ENCODE measurements at regions not wholly inside any gene's neighbourhood (a gene's known extent, or its start where the extent isn't known, plus 50 kb on each side); places are given as distances from the start of the nearest gene placed in this dataset.

DNA sequence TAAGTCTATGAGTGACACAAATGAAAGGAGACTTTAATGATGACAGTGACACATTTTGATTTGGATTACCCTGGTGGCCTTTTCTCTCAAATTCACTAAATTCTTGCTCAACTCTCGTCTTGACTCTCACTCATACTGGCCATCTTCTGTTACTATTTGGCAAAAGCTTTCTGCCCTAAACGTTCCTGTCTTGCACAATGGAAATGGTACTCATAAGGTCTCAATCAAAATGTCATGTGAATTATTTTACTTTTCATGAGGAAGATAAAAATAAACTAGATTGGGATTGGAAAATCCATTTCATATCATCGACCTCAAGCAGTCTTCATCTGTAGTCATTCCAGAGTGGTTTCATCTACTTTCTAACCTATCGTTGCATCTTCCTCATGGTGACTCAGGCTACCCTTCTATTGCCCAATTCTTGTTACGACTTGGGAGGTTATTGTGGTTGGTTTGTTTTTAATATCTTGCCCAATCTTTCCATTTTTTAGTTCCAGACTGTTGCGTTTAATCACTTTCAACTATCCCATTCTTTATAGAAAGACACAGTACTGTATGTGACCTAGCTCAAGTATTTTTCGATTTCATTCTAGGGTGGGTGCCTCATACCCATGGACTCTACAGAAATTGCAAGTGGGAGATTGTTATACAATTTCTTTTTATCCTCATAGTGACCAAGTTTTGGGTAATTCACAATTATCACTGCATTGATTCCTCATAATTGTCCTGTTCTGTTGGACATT, 317.2 kb upstream of the KCNJ16 start:
- TF ChIP-seq, protein P1, sequence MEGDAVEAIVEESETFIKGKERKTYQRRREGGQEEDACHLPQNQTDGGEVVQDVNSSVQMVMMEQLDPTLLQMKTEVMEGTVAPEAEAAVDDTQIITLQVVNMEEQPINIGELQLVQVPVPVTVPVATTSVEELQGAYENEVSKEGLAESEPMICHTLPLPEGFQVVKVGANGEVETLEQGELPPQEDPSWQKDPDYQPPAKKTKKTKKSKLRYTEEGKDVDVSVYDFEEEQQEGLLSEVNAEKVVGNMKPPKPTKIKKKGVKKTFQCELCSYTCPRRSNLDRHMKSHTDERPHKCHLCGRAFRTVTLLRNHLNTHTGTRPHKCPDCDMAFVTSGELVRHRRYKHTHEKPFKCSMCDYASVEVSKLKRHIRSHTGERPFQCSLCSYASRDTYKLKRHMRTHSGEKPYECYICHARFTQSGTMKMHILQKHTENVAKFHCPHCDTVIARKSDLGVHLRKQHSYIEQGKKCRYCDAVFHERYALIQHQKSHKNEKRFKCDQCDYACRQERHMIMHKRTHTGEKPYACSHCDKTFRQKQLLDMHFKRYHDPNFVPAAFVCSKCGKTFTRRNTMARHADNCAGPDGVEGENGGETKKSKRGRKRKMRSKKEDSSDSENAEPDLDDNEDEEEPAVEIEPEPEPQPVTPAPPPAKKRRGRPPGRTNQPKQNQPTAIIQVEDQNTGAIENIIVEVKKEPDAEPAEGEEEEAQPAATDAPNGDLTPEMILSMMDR (IDR thresholded peaks at IDR 0.05): no peak
- TF ChIP-seq POLR2A (IDR thresholded peaks at IDR 0.05): no peak

Measured in upper lobe of left lung (tissue), 4 donors.